GM10266 (cell line): ENCODE measurements at regions not wholly inside any gene's neighbourhood (a gene's known extent, or its start where the extent isn't known, plus 50 kb on each side); places are given as distances from the start of the nearest gene placed in this dataset.
A peak's percentile ranks its signal among the peaks of the same experiment; 100 is the strongest.

Experiments
- DNase-seq: peaks from one replicate; pipeline ENCODE4 v3.0.0; 2012; ENCODE audit errors: extremely low spot score
- CTCF ChIP-seq: IDR thresholded peaks from 2 replicates; pipeline ENCODE4 v1.5.1; 2012; ENCODE audit warnings: mild to moderate bottlenecking, low read depth; ENCODE audit not compliant: control insufficient read depth, insufficient read depth; ENCODE audit errors: missing control alignments

GRCh38 chr9:99362321-99362720, 140.2 kb downstream of the SEC61B start:
- no peak for DNase-seq
- no peak for TF ChIP-seq CTCF

- no peak for DNase-seq
- TF ChIP-seq CTCF: no peak
Observed at GRCh38 chr9:99363509-99363908, 141.4 kb downstream of the SEC61B start.

GRCh38 chr9:99365233-99365980, 143.3 kb downstream of the SEC61B start:
- no peak for TF ChIP-seq CTCF
- DNase-seq: no peak

DNA sequence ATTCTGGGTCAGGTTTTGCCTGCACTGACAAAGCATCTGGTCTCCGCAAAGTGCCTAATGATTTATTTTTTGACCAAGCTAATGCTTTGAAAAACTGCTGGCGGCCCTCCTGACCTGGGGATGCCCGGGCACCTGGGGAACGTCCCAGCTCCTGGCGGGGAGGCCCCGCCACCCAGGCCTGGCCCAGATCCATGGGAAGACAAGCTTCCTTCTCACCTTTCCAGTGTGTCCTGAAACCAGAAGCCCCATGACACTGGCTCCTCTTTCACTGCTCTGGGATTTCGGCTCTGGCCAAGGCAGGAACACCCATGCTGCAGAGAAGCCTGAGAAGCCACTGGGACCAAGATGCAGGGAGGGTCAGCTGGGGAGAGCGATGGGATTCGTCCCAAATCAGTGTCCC, 144.1 kb downstream of the SEC61B start:
- no peak for TF ChIP-seq CTCF
- no peak for DNase-seq

- TF ChIP-seq CTCF: no peak
- no peak for DNase-seq
Observed at GRCh38 chr9:99366621-99367020, 144.5 kb downstream of the SEC61B start.

GRCh38 chr9:99368341-99369326, 146.6 kb downstream of the SEC61B start:
- DNase-seq: peak; percentile 52
- no peak for TF ChIP-seq CTCF
